K562 (cell line): ENCODE measurements at regions not wholly inside any gene's neighbourhood (a gene's known extent, or its start where the extent isn't known, plus 50 kb on each side); places are given as distances from the start of the nearest gene placed in this dataset.

Source experiments
- ATF6 ChIP-seq: sonication (generic); formaldehyde crosslinking; IDR thresholded peaks from 2 replicates; pipeline ENCODE4 v1.4.0; 2020; ENCODE audit warnings: mild to moderate bottlenecking, missing genetic modification reagents
- CSDE1 ChIP-seq, 2 experiments: fragments of 450-650 bp; IDR thresholded peaks; 2 replicates each; pipeline ENCODE4 v1.6.1; 2016; ENCODE audit warnings: mild to moderate bottlenecking in 1 of 2
- CTCF ChIP-seq, 3 experiments: IDR thresholded peaks in 2 of 3; conservative IDR thresholded peaks in 1 of 3; 2 replicates each; pipeline ENCODE4 v1.5.1; 2011 to 2012; ENCODE audit warnings: low read length in 3 of 3, mild to moderate bottlenecking in 3 of 3, control low read depth in 2 of 3, improper control_type of control experiment in 1 of 3, inconsistent platforms in 1 of 3, low read depth in 1 of 3, mixed read lengths in 1 of 3, moderate library complexity in 1 of 3; ENCODE audit not compliant: insufficient read depth in 2 of 3
- ETV6 ChIP-seq, 3 experiments: fragments of 150-350 bp in 1 of 3; sonication (generic) in 1 of 3; formaldehyde crosslinking in 1 of 3; IDR thresholded peaks; 2 replicates each; pipeline versions ENCODE4 v1.6.1 to v1.8.0; 2014 to 2022; ENCODE audit warnings: borderline replicate concordance in 2 of 3, low read depth in 2 of 3, antibody characterized with exemption in 1 of 3, low read length in 1 of 3, mild to moderate bottlenecking in 1 of 3, missing genetic modification reagents in 1 of 3
- NFIX ChIP-seq: fragments of 250-450 bp; sonication (Bioruptor Pico); IDR thresholded peaks from 2 replicates; pipeline ENCODE4 v1.4.0; 2020; ENCODE audit warnings: low read depth, mild to moderate bottlenecking, moderate library complexity
- RAD51 ChIP-seq: fragments of 450-650 bp; IDR thresholded peaks from 2 replicates; pipeline ENCODE4 v1.7.1; 2016; ENCODE audit warnings: low read depth, mild to moderate bottlenecking, borderline replicate concordance
- RBBP5 ChIP-seq: fragments of 200-600 bp; sonication (generic); IDR thresholded peaks from 2 replicates; pipeline ENCODE4 v1.6.1; 2012; ENCODE audit warnings: borderline replicate concordance, mild to moderate bottlenecking, low read length, control low read depth, inconsistent platforms; ENCODE audit not compliant: insufficient read depth, poor library complexity, severe bottlenecking
- SIN3A ChIP-seq, 2 experiments: fragments of 150-350 bp in 1 of 2; IDR thresholded peaks; 2 replicates each; pipeline ENCODE4 v1.6.1; 2011 to 2016; ENCODE audit warnings: borderline replicate concordance in 2 of 2, low read depth in 2 of 2, low read length in 2 of 2, mild to moderate bottlenecking in 2 of 2, moderate library complexity in 2 of 2; ENCODE audit not compliant: control insufficient read depth in 1 of 2
- SIN3B ChIP-seq: fragments of 450-650 bp; IDR thresholded peaks from 2 replicates; pipeline ENCODE4 v1.6.1; 2017; ENCODE audit warnings: low read depth, mild to moderate bottlenecking, moderate library complexity
- TEAD4 ChIP-seq, 2 experiments: sonication (generic) in 1 of 2; formaldehyde crosslinking in 1 of 2; IDR thresholded peaks; 2 replicates each; pipeline versions ENCODE4 v1.6.1 to v1.8.0; 2012 to 2022; ENCODE audit warnings: borderline replicate concordance in 1 of 2, inconsistent platforms in 1 of 2, low read length in 1 of 2, mild to moderate bottlenecking in 1 of 2, missing genetic modification reagents in 1 of 2
- ZNF143 ChIP-seq: sonication (generic); formaldehyde crosslinking; IDR thresholded peaks from 2 replicates; pipeline ENCODE4 v1.9.0; 2022; ENCODE audit warnings: mild to moderate bottlenecking, missing genetic modification reagents
- ZNF347 ChIP-seq: fragments of 450-650 bp; formaldehyde crosslinking; IDR thresholded peaks from 2 replicates; pipeline ENCODE4 v1.4.0; 2020; ENCODE audit warnings: low read depth, mild to moderate bottlenecking, moderate library complexity

- TF ChIP-seq CSDE1 (IDR thresholded peaks at IDR 0.05) (no peak), CTCF (IDR thresholded peaks at IDR 0.05 in 2 of 3, conservative IDR thresholded peaks at IDR 0.05 in 1 of 3; ENCODE audit: insufficient read depth in 2 of 3, low read depth in 1 of 3, low read length in 3 of 3) (no peak), RBBP5 (no peak), NFIX (CRISPR knock-in tag) (no peak), RAD51 (no peak), SIN3B (no peak), SIN3A (IDR thresholded peaks at IDR 0.05; ENCODE audit: borderline replicate concordance in 2 of 2, control insufficient read depth in 1 of 2, low read depth in 2 of 2, low read length in 2 of 2) (no peak), ETV6 (IDR thresholded peaks at IDR 0.05; ENCODE audit: borderline replicate concordance in 1 of 2, low read depth in 2 of 2, low read length in 1 of 2) (no peak), ETV6 (CRISPR knock-in tag; IDR thresholded peaks at IDR 0.05; ENCODE audit: borderline replicate concordance) (no peak), ZNF143 (CRISPR knock-in tag) (no peak), TEAD4 (IDR thresholded peaks at IDR 0.05; ENCODE audit: low read length) (no peak), TEAD4 (CRISPR knock-in tag; IDR thresholded peaks at IDR 0.05; ENCODE audit: borderline replicate concordance) (no peak), ZNF347 (CRISPR knock-in tag) (no peak), ATF6 (CRISPR knock-in tag) (no peak)
Observed at GRCh38 chr3:88469216-88469615, 319.5 kb downstream of the C3orf38 start.
